ENCODE measurements at regions not wholly inside any gene's neighbourhood (a gene's known extent, or its start where the extent isn't known, plus 50 kb on each side); places are given as distances from the start of the nearest gene placed in this dataset.
A peak's percentile ranks its signal among the peaks of the same experiment; 100 is the strongest.
"Not testable (repeated sequence)": the region's sequence is repeated elsewhere in the genome, so short reads cannot be mapped to it uniquely, and the experiment has no call there.

- DNase-seq = no peak
Observed at GRCh38 chr6:134778431-134778830, 171.5 kb downstream of the ALDH8A1 start.

GRCh38 chr6:134774201-134774638 lies 175.7 kb downstream of the ALDH8A1 start:
- no peak for DNase-seq

GRCh38 chr6:134772671-134773360 lies 177.1 kb downstream of the ALDH8A1 start:
- DNase-seq = no peak

GRCh38 chr6:134768931-134769330 lies 181.0 kb downstream of the ALDH8A1 start:
- no peak for DNase-seq

GRCh38 chr6:134766497-134766896 lies 183.4 kb downstream of the ALDH8A1 start:
- DNase-seq = no peak

GRCh38 chr6:134764741-134765140 lies 185.2 kb downstream of the ALDH8A1 start:
- DNase-seq = no peak

- not testable (repeated sequence) for DNase-seq
Observed at GRCh38 chr6:134763575-134763974, 186.3 kb downstream of the ALDH8A1 start.

- DNase-seq = no peak
Observed at GRCh38 chr6:134758621-134759020, 191.3 kb downstream of the ALDH8A1 start.

- no peak for DNase-seq
Observed at GRCh38 chr6:134757911-134758361, 192.0 kb downstream of the ALDH8A1 start.

- no peak for DNase-seq
Observed at GRCh38 chr6:134756374-134757025, 193.4 kb downstream of the ALDH8A1 start.

GRCh38 chr6:134754013-134754690 lies 195.7 kb downstream of the ALDH8A1 start:
- DNase-seq = no peak

- DNase-seq = no peak
Observed at GRCh38 chr6:134753001-134753400, 196.9 kb downstream of the ALDH8A1 start.

GRCh38 chr6:134752445-134752844 lies 197.5 kb downstream of the ALDH8A1 start:
- DNase-seq = no peak

GRCh38 chr6:134750669-134751068 lies 199.2 kb downstream of the ALDH8A1 start:
- DNase-seq = no peak

- no peak for DNase-seq
Observed at GRCh38 chr6:134748484-134748883, 201.4 kb downstream of the ALDH8A1 start.

- DNase-seq = not testable (repeated sequence)
Observed at GRCh38 chr6:134747197-134747596, 202.7 kb downstream of the ALDH8A1 start.

GRCh38 chr6:134746140-134746539 lies 203.8 kb downstream of the ALDH8A1 start:
- DNase-seq = no peak

GRCh38 chr6:134745192-134745591 lies 204.7 kb downstream of the ALDH8A1 start:
- DNase-seq = not testable (repeated sequence)

GRCh38 chr6:134744301-134744700 lies 205.6 kb downstream of the ALDH8A1 start:
- no peak for DNase-seq

- peak; percentile 57 for DNase-seq
Observed at GRCh38 chr6:134741200-134741536, 208.7 kb downstream of the ALDH8A1 start.

GRCh38 chr6:134740473-134741199 lies 209.3 kb downstream of the ALDH8A1 start:
- DNase-seq = no peak

GRCh38 chr6:134740027-134740373 lies 209.9 kb downstream of the ALDH8A1 start:
- DNase-seq = peak; percentile 69

GRCh38 chr6:134739299-134740026 lies 210.4 kb downstream of the ALDH8A1 start:
- peak; percentile 69 for DNase-seq
